Astrocyte (in vitro differentiated cells and primary cell): ENCODE measurements at regions not wholly inside any gene's neighbourhood (a gene's known extent, or its start where the extent isn't known, plus 50 kb on each side); places are given as distances from the start of the nearest gene placed in this dataset.

Experiments
- DNase-seq: peaks from one replicate; pipeline ENCODE4 v3.0.0-alpha.2; 2010; ENCODE audit warnings: low read depth
- FAIRE-seq: peaks from 2 replicates; lab custom pipeline; 2011; peaks lifted over from hg19 to GRCh38; lab: Jason Lieb, UNC
- H2AFZ ChIP-seq: 2 replicates; pipeline ENCODE4 v1.6.0; 2012; ENCODE audit warnings: low read depth, low read length, inconsistent platforms
- H3K27ac ChIP-seq: 2 replicates; pipeline ENCODE4 v1.5.1; 2011; ENCODE audit warnings: low read depth, low read length, inconsistent platforms
- H3K27me3 ChIP-seq: 2 replicates; pipeline ENCODE4 v1.6.0; 2011; ENCODE audit warnings: low read length, inconsistent platforms; ENCODE audit not compliant: insufficient read depth
- H3K36me3 ChIP-seq: 2 replicates; pipeline ENCODE4 v1.5.1; 2011; ENCODE audit warnings: low read length, inconsistent platforms; ENCODE audit not compliant: insufficient read depth
- H3K4me1 ChIP-seq: 2 replicates; pipeline ENCODE4 v1.5.1; 2011; ENCODE audit warnings: low read length, inconsistent platforms; ENCODE audit not compliant: insufficient read depth
- H3K4me2 ChIP-seq: 2 replicates; pipeline ENCODE4 v1.6.0; 2012; ENCODE audit warnings: low read length, inconsistent platforms
- H3K4me3 ChIP-seq: 2 replicates; pipeline ENCODE4 v1.5.1; 2011; ENCODE audit warnings: low read depth, mild to moderate bottlenecking, low read length, inconsistent platforms; ENCODE audit not compliant: insufficient read depth
- H3K79me2 ChIP-seq: 2 replicates; pipeline ENCODE4 v1.6.0; 2012; ENCODE audit warnings: mild to moderate bottlenecking, low read length, inconsistent platforms; ENCODE audit not compliant: insufficient read depth
- H3K9ac ChIP-seq: 2 replicates; pipeline ENCODE4 v1.6.0; 2012; ENCODE audit warnings: mild to moderate bottlenecking, low read length, inconsistent platforms
- H3K9me3 ChIP-seq: 2 replicates; pipeline ENCODE4 v1.5.1; 2012; ENCODE audit warnings: low read depth, mild to moderate bottlenecking, low read length, inconsistent platforms; ENCODE audit not compliant: insufficient read depth
- H4K20me1 ChIP-seq: 2 replicates; pipeline ENCODE4 v1.6.0; 2012; ENCODE audit warnings: low read length, inconsistent platforms; ENCODE audit not compliant: insufficient read depth
- H3K27ac Mint-ChIP-seq: one replicate; pipeline ENCODE4 v1.8.0; 2021; ENCODE audit warnings: mild to moderate bottlenecking, mixed read lengths; ENCODE audit not compliant: unreplicated experiment
- H3K27me3 Mint-ChIP-seq: one replicate; pipeline ENCODE4 v1.8.0; 2021; ENCODE audit warnings: low read depth, mixed read lengths; ENCODE audit not compliant: unreplicated experiment
- H3K36me3 Mint-ChIP-seq: one replicate; pipeline ENCODE4 v1.8.0; 2021; ENCODE audit warnings: low read depth, mixed read lengths; ENCODE audit not compliant: unreplicated experiment
- H3K4me1 Mint-ChIP-seq: one replicate; pipeline ENCODE4 v1.8.0; 2021; ENCODE audit warnings: low read depth, mixed read lengths; ENCODE audit not compliant: unreplicated experiment
- H3K4me3 Mint-ChIP-seq: one replicate; pipeline ENCODE4 v1.8.0; 2021; ENCODE audit warnings: mild to moderate bottlenecking, moderate library complexity, mixed read lengths; ENCODE audit not compliant: unreplicated experiment
- H3K9me3 Mint-ChIP-seq: one replicate; pipeline ENCODE4 v1.8.0; 2021; ENCODE audit warnings: mild to moderate bottlenecking, mixed read lengths; ENCODE audit not compliant: unreplicated experiment
- CTCF ChIP-seq: IDR thresholded peaks from 2 replicates; pipeline ENCODE4 v1.5.1; 2011; ENCODE audit warnings: low read depth, mild to moderate bottlenecking, inconsistent platforms, low read length, moderate library complexity; ENCODE audit not compliant: insufficient read depth
- EZH2 ChIP-seq: IDR thresholded peaks from 2 replicates; pipeline ENCODE4 v1.6.1; 2012; ENCODE audit warnings: mild to moderate bottlenecking, low read length, inconsistent platforms; ENCODE audit not compliant: insufficient read depth

GRCh38 chr12:126547905-126548304 is 1482.7 kb downstream of the AACS start:
- H3K4me2 ChIP-seq: no peak overlapping the region
- no peak for FAIRE-seq

GRCh38 chr12:126551869-126552268 is 1486.6 kb downstream of the AACS start:
- no peaks in the 10 kb centered on the region for H4K20me1 ChIP-seq
- no peak for DNase-seq
- TF ChIP-seq EZH2: no peak
- TF ChIP-seq CTCF: no peak
- Mint-ChIP-seq H3K4me3 (no peak overlapping the region), H3K27ac (no peak overlapping the region), H3K27me3 (no peaks in the 10 kb centered on the region), H3K9me3 (peaks cover 9% of the 10 kb centered on the region), H3K36me3 (no peaks in the 10 kb centered on the region), H3K4me1 (no peaks in the 10 kb centered on the region)
- no peak overlapping the region for H3K9ac ChIP-seq
- H3K4me1 ChIP-seq: no peaks in the 10 kb centered on the region
- no peak overlapping the region for H3K4me2 ChIP-seq
- no peak for FAIRE-seq
- H3K9me3 ChIP-seq: no peaks in the 10 kb centered on the region
- no peaks in the 10 kb centered on the region for H3K36me3 ChIP-seq
- no peak overlapping the region for H2AFZ ChIP-seq
- H3K27ac ChIP-seq: no peak overlapping the region
- no peaks in the 10 kb centered on the region for H3K79me2 ChIP-seq
- H3K4me3 ChIP-seq: no peak overlapping the region
- H3K27me3 ChIP-seq: no peaks in the 10 kb centered on the region

More at GRCh38 chr12:126547905-126548304, 1482.7 kb downstream of the AACS start:
- H3K4me1 ChIP-seq: no peaks in the 10 kb centered on the region
- DNase-seq: no peak
- no peaks in the 10 kb centered on the region for H3K9me3 ChIP-seq
- no peak overlapping the region for H3K27ac ChIP-seq
- H4K20me1 ChIP-seq: no peaks in the 10 kb centered on the region
- H3K36me3 ChIP-seq: no peaks in the 10 kb centered on the region
- Mint-ChIP-seq H3K27me3 (no peaks in the 10 kb centered on the region), H3K4me3 (no peak overlapping the region), H3K4me1 (no peaks in the 10 kb centered on the region), H3K36me3 (no peaks in the 10 kb centered on the region), H3K27ac (no peak overlapping the region), H3K9me3 (no peaks in the 10 kb centered on the region)
- H3K79me2 ChIP-seq: no peaks in the 10 kb centered on the region
- no peaks in the 10 kb centered on the region for H3K27me3 ChIP-seq
- no peak overlapping the region for H2AFZ ChIP-seq
- TF ChIP-seq EZH2 (no peak), CTCF (no peak)
- no peak overlapping the region for H3K9ac ChIP-seq
- no peak overlapping the region for H3K4me3 ChIP-seq

- Mint-ChIP-seq H3K9me3 (peaks cover 11% of the 10 kb centered on the region), H3K4me1 (no peaks in the 10 kb centered on the region), H3K36me3 (no peaks in the 10 kb centered on the region), H3K4me3 (no peak overlapping the region), H3K27ac (no peak overlapping the region), H3K27me3 (no peaks in the 10 kb centered on the region)
- Histone ChIP-seq H2AFZ (no peak overlapping the region), H3K27me3 (no peaks in the 10 kb centered on the region), H3K4me2 (no peak overlapping the region), H3K9ac (no peak overlapping the region), H3K4me1 (no peaks in the 10 kb centered on the region), H3K27ac (no peak overlapping the region), H3K36me3 (no peaks in the 10 kb centered on the region), H3K79me2 (no peaks in the 10 kb centered on the region), H4K20me1 (no peaks in the 10 kb centered on the region), H3K4me3 (no peak overlapping the region), H3K9me3 (no peaks in the 10 kb centered on the region)
- no peak for FAIRE-seq
- DNase-seq: no peak
- TF ChIP-seq CTCF (no peak), EZH2 (no peak)
Observed at GRCh38 chr12:126554625-126555024, 1489.4 kb downstream of the AACS start.
